Endodermal cell (in vitro differentiated cells): ENCODE measurements at regions not wholly inside any gene's neighbourhood (a gene's known extent, or its start where the extent isn't known, plus 50 kb on each side); places are given as distances from the start of the nearest gene placed in this dataset.

Experiments
- DNase-seq: peaks from one replicate; pipeline ENCODE4 v3.0.0-alpha.2; 2017
- H3K27ac ChIP-seq: 2 replicates; pipeline ENCODE4 v1.5.1; 2013; ENCODE audit warnings: mild to moderate bottlenecking, low read depth, low read length, moderate library complexity
- H3K27me3 ChIP-seq: 2 replicates; pipeline ENCODE4 v1.6.1; 2013; ENCODE audit warnings: mild to moderate bottlenecking, low read length, moderate library complexity; ENCODE audit not compliant: insufficient read depth, control insufficient read depth, poor library complexity, severe bottlenecking
- H3K36me3 ChIP-seq: 2 replicates; pipeline ENCODE4 v1.7.0; 2013; ENCODE audit warnings: mild to moderate bottlenecking, low read length, moderate library complexity; ENCODE audit not compliant: control insufficient read depth, insufficient read depth
- H3K4me1 ChIP-seq: one replicate; pipeline ENCODE4 v1.7.0; 2013; ENCODE audit warnings: low read length; ENCODE audit not compliant: control insufficient read depth, insufficient read depth
- H3K4me3 ChIP-seq: 2 replicates; pipeline ENCODE4 v1.5.1; 2013; ENCODE audit warnings: mild to moderate bottlenecking, low read length, moderate library complexity
- H3K9ac ChIP-seq: 2 replicates; pipeline ENCODE4 v1.6.1; 2013; ENCODE audit warnings: mild to moderate bottlenecking, low read length, moderate library complexity; ENCODE audit not compliant: poor library complexity, severe bottlenecking; ENCODE audit errors: extremely low read depth
- H3K9me3 ChIP-seq: 2 replicates; pipeline ENCODE4 v1.6.1; 2013; ENCODE audit warnings: mild to moderate bottlenecking, low read length, moderate library complexity; ENCODE audit not compliant: control insufficient read depth
- H3K27ac Mint-ChIP-seq: 2 replicates; pipeline ENCODE4 v1.8.0; 2020; ENCODE audit warnings: mixed read lengths
- H3K27me3 Mint-ChIP-seq: 2 replicates; pipeline ENCODE4 v1.8.0; 2021; ENCODE audit warnings: mild to moderate bottlenecking, mixed read lengths; ENCODE audit not compliant: insufficient read depth
- H3K36me3 Mint-ChIP-seq: 2 replicates; pipeline ENCODE4 v1.8.0; 2020; ENCODE audit warnings: low read depth, mixed read lengths
- H3K4me1 Mint-ChIP-seq: 2 replicates; pipeline ENCODE4 v1.8.0; 2020; ENCODE audit warnings: mixed read lengths
- H3K4me3 Mint-ChIP-seq: 2 replicates; pipeline ENCODE4 v1.8.0; 2020; ENCODE audit warnings: mild to moderate bottlenecking, moderate library complexity, mixed read lengths
- H3K9me3 Mint-ChIP-seq: 2 replicates; pipeline ENCODE4 v1.8.0; 2020; ENCODE audit warnings: mild to moderate bottlenecking, mixed read lengths
- CTCF ChIP-seq: fragments of 200-600 bp; sonication (generic); conservative IDR thresholded peaks from 2 replicates; pipeline ENCODE4 v1.5.0; 2021; ENCODE audit warnings: antibody characterized with exemption, mild to moderate bottlenecking
- WGBS, 2 experiments: methylation state at CpG; one replicate each; pipeline versions ENCODE4 v1.1.5 to v1.1.7; 2013; ENCODE audit warnings: missing lambda C conversion rate in 2 of 2, mixed read lengths in 1 of 2; ENCODE audit not compliant: insufficient coverage in 1 of 2, insufficient read length in 1 of 2; 5-methylcytosine and 5-hydroxymethylcytosine counted together

- H3K27ac ChIP-seq = no peak overlapping the region
- peaks cover 49% of the 10 kb centered on the region for H3K4me1 Mint-ChIP-seq
- no peaks in the 10 kb centered on the region for H3K9me3 Mint-ChIP-seq
- H3K4me1 ChIP-seq = no peaks in the 10 kb centered on the region
- peaks cover 44% of the 10 kb centered on the region for H3K27me3 ChIP-seq
- H3K27ac Mint-ChIP-seq = no peak overlapping the region
- H3K4me3 ChIP-seq = no peak overlapping the region
- peak overlapping the region; percentile 37 for H3K4me3 Mint-ChIP-seq
- no peak for TF ChIP-seq CTCF
- H3K9me3 ChIP-seq = no peaks in the 10 kb centered on the region
- peaks cover 65% of the 10 kb centered on the region for H3K27me3 Mint-ChIP-seq
- 4 to 11% methylated on average over 9 to 15 of the region's 15 CpGs for whole genome bisulfite sequencing, 2 experiments
- H3K36me3 ChIP-seq = no peaks in the 10 kb centered on the region
- H3K9ac ChIP-seq = no peak overlapping the region
- peak; percentile 90 for DNase-seq
- H3K36me3 Mint-ChIP-seq = no peaks in the 10 kb centered on the region
These were observed 70.6 kb downstream of the CTAGE1 start for GRCh38 chr18:22346953-22347605.

GRCh38 chr18:22346401-22346952 is 71.2 kb downstream of the CTAGE1 start:
- H3K27ac ChIP-seq = no peak overlapping the region
- no peak overlapping the region for H3K4me3 ChIP-seq

GRCh38 chr18:22345718-22346117 is 72.0 kb downstream of the CTAGE1 start:
- no peaks in the 10 kb centered on the region for H3K36me3 ChIP-seq
- Mint-ChIP-seq H3K36me3 (no peaks in the 10 kb centered on the region), H3K27ac (no peak overlapping the region), H3K9me3 (no peaks in the 10 kb centered on the region), H3K27me3 (peaks cover 60% of the 10 kb centered on the region), H3K4me3 (no peak overlapping the region), H3K4me1 (peaks cover 49% of the 10 kb centered on the region)
- no peak overlapping the region for H3K9ac ChIP-seq
- no peaks in the 10 kb centered on the region for H3K4me1 ChIP-seq
- WGBS, 2 experiments = 88% methylated on average over 2 of the region's 2 CpGs
- H3K27ac ChIP-seq = no peak overlapping the region
- H3K27me3 ChIP-seq = peaks cover 36% of the 10 kb centered on the region
- no peak overlapping the region for H3K4me3 ChIP-seq
- no peak for TF ChIP-seq CTCF
- H3K9me3 ChIP-seq = no peaks in the 10 kb centered on the region
- no peak for DNase-seq

More at GRCh38 chr18:22346401-22346952, 71.2 kb downstream of the CTAGE1 start:
- Mint-ChIP-seq H3K9me3 (no peaks in the 10 kb centered on the region), H3K27ac (no peak overlapping the region), H3K4me1 (peaks cover 49% of the 10 kb centered on the region), H3K27me3 (peaks cover 61% of the 10 kb centered on the region), H3K4me3 (peak overlapping the region; percentile 37), H3K36me3 (no peaks in the 10 kb centered on the region)
- WGBS, 2 experiments = 61% methylated on average over 2 of the region's 2 CpGs; no CpG with 5 or more reads in 1 of the 2 experiments
- Histone ChIP-seq H3K36me3 (no peaks in the 10 kb centered on the region), H3K4me1 (no peaks in the 10 kb centered on the region), H3K9ac (no peak overlapping the region), H3K9me3 (no peaks in the 10 kb centered on the region), H3K27me3 (peaks cover 40% of the 10 kb centered on the region)
- no peak for DNase-seq
- no peak for TF ChIP-seq CTCF
